ENCODE measurements at regions not wholly inside any gene's neighbourhood (a gene's known extent, or its start where the extent isn't known, plus 50 kb on each side); places are given as distances from the start of the nearest gene placed in this dataset.

DNA sequence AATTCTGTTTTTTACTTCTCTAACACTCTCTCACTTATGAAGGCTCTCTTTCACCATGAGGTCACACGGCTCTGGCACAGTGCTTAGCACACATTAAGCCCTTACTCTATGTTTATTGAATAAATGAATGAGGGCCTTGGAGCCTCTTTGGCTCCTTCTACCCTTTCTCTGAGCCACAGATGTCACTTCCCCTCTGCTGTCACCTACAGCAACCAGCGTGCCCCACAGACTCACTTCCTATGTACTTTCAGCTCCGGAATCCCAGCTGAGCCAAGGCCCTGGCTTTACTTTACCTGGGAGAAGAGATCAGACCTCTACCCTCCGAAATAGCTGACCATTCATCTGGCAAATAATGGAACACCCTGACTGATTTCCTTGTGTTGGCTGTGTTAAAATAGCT is 53.7 kb upstream of the HMCN1 start:
- no peak for TF ChIP-seq MAX (IDR thresholded peaks at IDR 0.05; ENCODE audit: insufficient read depth, insufficient read length)
- TF ChIP-seq POLR2AphosphoS5 (IDR thresholded peaks at IDR 0.05; ENCODE audit: insufficient read depth, low read depth, low read length), result no peak
- TF ChIP-seq POLR2A (IDR thresholded peaks at IDR 0.05; ENCODE audit: low read depth, low read length), result no peak
- no peak for TF ChIP-seq MYC (IDR thresholded peaks at IDR 0.05; ENCODE audit: low read depth, low read length)
- TF ChIP-seq GATA2 (IDR thresholded peaks at IDR 0.05; ENCODE audit: insufficient read depth, insufficient read length, low read depth, low read length), result no peak
- TF ChIP-seq FOS (IDR thresholded peaks at IDR 0.05; ENCODE audit: borderline replicate concordance, insufficient read depth, low read length), result no peak
- no peak for TF ChIP-seq EZH2 (IDR thresholded peaks at IDR 0.05; ENCODE audit: borderline replicate concordance, low read depth, low read length, severe bottlenecking)
- no peak for TF ChIP-seq JUN (IDR thresholded peaks at IDR 0.05; ENCODE audit: borderline replicate concordance, insufficient read depth, insufficient read length, low read depth)
- TF ChIP-seq, protein P1, sequence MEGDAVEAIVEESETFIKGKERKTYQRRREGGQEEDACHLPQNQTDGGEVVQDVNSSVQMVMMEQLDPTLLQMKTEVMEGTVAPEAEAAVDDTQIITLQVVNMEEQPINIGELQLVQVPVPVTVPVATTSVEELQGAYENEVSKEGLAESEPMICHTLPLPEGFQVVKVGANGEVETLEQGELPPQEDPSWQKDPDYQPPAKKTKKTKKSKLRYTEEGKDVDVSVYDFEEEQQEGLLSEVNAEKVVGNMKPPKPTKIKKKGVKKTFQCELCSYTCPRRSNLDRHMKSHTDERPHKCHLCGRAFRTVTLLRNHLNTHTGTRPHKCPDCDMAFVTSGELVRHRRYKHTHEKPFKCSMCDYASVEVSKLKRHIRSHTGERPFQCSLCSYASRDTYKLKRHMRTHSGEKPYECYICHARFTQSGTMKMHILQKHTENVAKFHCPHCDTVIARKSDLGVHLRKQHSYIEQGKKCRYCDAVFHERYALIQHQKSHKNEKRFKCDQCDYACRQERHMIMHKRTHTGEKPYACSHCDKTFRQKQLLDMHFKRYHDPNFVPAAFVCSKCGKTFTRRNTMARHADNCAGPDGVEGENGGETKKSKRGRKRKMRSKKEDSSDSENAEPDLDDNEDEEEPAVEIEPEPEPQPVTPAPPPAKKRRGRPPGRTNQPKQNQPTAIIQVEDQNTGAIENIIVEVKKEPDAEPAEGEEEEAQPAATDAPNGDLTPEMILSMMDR (IDR thresholded peaks at IDR 0.05; ENCODE audit: extremely low read depth in 1 of 2, insufficient read depth in 1 of 2, low read depth in 1 of 2, low read length in 2 of 2), result no peak
- Histone ChIP-seq H3K27me3 (ENCODE audit: control insufficient read depth in 2 of 2, insufficient read depth in 2 of 2, low read length in 2 of 2) (no peaks in the 10 kb centered on the region), H4K20me1 (replicated peaks; ENCODE audit: control insufficient read depth, extremely low read depth, insufficient read depth, low read length) (no peaks in the 10 kb centered on the region), H3K27ac (ENCODE audit: insufficient read depth, low read depth, low read length) (no peak overlapping the region), H3K4me2 (ENCODE audit: insufficient read depth, low read length) (no peak overlapping the region), H3K4me1 (ENCODE audit: control insufficient read depth, extremely low read depth, insufficient read depth, low read length) (peaks cover 9% of the 10 kb centered on the region), H3K9ac (replicated peaks; ENCODE audit: extremely low read depth, insufficient read depth, low read length) (no peak overlapping the region), H3K79me2 (ENCODE audit: control insufficient read depth, insufficient read depth, low read length) (no peaks in the 10 kb centered on the region), H3K36me3 (ENCODE audit: control insufficient read depth in 2 of 2, extremely low read depth in 1 of 2, insufficient read depth in 2 of 2, low read length in 2 of 2) (no peaks in the 10 kb centered on the region), H3K9me3 (replicated peaks; ENCODE audit: control insufficient read depth, insufficient read depth, low read length) (no peaks in the 10 kb centered on the region), H3K9me1 (replicated peaks; ENCODE audit: control insufficient read depth, extremely low read depth, insufficient read depth, low read length) (no peaks in the 10 kb centered on the region), H3K4me3 (replicated peaks in 1 of 3; ENCODE audit: insufficient read depth in 1 of 3, low read depth in 1 of 3, low read length in 3 of 3) (no peak overlapping the region), H2AFZ (ENCODE audit: low read depth, low read length) (peak overlapping the region; percentile 56)
- BruUV-seq (replicated peaks), result no TSS peak
- FAIRE-seq, result no peak
- ChIA-PET CTCF (interaction anchor here (0.6 to 4.1 kb wide), 70 partner anchors 9 to 884 kb away, joined by 3 to 63 read pairs (median 4); partner anchors contain the start of gene IVNS1ABP), POLR2A (interaction anchor here (1.0 kb wide), 1 partner anchor 363 kb away, joined by 3 read pairs; the partner anchor contains the start of gene IVNS1ABP)
- dilution Hi-C loops (cut with MboI; ENCODE audit: extremely low pct_ligation_motif_present, low sequenced_read_pairs), result no loop called here
- intact Hi-C loops (cut with micrococcal nuclease), result loop anchor here (5.0 kb wide), 1 partner anchor 873 kb away; no protein-coding TSS in a partner anchor
- DNase-seq (ENCODE audit: low read depth, low spot score), result no peak

Measured in endothelial cell of umbilical vein (primary cell).